GM12878 (cell line): ENCODE measurements at regions not wholly inside any gene's neighbourhood (a gene's known extent, or its start where the extent isn't known, plus 50 kb on each side); places are given as distances from the start of the nearest gene placed in this dataset.

Source experiments
- ATAC-seq: fragments of 200-7000 bp; cut with Tn5 transposase; 3 replicates; pipeline ENCODE4 v1.9.1; 2020; ENCODE audit warnings: mild to moderate bottlenecking, moderate library complexity
- BruUV-seq: library from RNA; stranded (reverse); fragments of 400-500 nt; replicated peaks from 2 replicates; lab custom pipeline; 2021; lab: Mats Ljungman, UMichigan
- CTCF ChIA-PET: fragments of 300-600 bp; sonication (Branson Sonifier 250); formaldehyde crosslinking; extraction: SDS; loops from one replicate; lab custom pipeline; 2021; ENCODE audit warnings: inconsistent platforms; lab: Yijun Ruan, JAX
- POLR2A ChIA-PET: fragments of 350-600 bp; formaldehyde crosslinking; extraction: SDS; loops from one replicate; lab custom pipeline; 2021; ENCODE audit warnings: inconsistent platforms; lab: Charles Lee
- RAD21 ChIA-PET: fragments of 300-600 bp; sonication (Branson Sonifier 250); formaldehyde crosslinking; loops from one replicate; lab custom pipeline; 2023; ENCODE audit warnings: antibody characterized with exemption; ENCODE audit not compliant: unreplicated experiment; lab: Charles Lee
- SMC1A ChIA-PET: fragments of 300-600 bp; sonication (Branson Sonifier 250); formaldehyde crosslinking; loops from one replicate; lab custom pipeline; 2023; ENCODE audit not compliant: unreplicated experiment, uncharacterized antibody; lab: Charles Lee
- DNase-seq: peaks from one replicate; pipeline ENCODE4 v3.0.0-alpha.2; 2011; ENCODE audit warnings: low read depth, low spot score
- FAIRE-seq: peaks from 3 replicates; lab custom pipeline; 2011; peaks lifted over from hg19 to GRCh38; lab: Jason Lieb, UNC
- H2AFZ ChIP-seq: 2 replicates; pipeline ENCODE4 v1.6.0; 2011; ENCODE audit warnings: low read depth, low read length, control low read depth; ENCODE audit not compliant: control insufficient read depth
- H3K27ac ChIP-seq: 2 replicates; pipeline ENCODE4 v1.5.1; 2011; ENCODE audit warnings: control low read depth; ENCODE audit not compliant: control insufficient read depth, insufficient read depth
- H3K27me3 ChIP-seq, 2 experiments: replicated peaks in 1 of 2; 2 replicates each; pipeline versions ENCODE4 v1.6.0 to v1.6.1; 2011; ENCODE audit warnings: low read length in 1 of 2; ENCODE audit not compliant: control insufficient read depth in 2 of 2, insufficient read depth in 2 of 2
- H3K36me3 ChIP-seq, 2 experiments: 2 replicates each; pipeline ENCODE4 v1.5.1; 2011; ENCODE audit warnings: low read length in 1 of 2; ENCODE audit not compliant: control insufficient read depth in 2 of 2, insufficient read depth in 2 of 2
- H3K4me1 ChIP-seq: 2 replicates; pipeline ENCODE4 v1.6.1; 2011; ENCODE audit warnings: mild to moderate bottlenecking, low read length, moderate library complexity, mixed read lengths; ENCODE audit not compliant: control insufficient read depth, insufficient read depth
- H3K4me2 ChIP-seq: 2 replicates; pipeline ENCODE4 v1.6.0; 2011; ENCODE audit warnings: control low read depth; ENCODE audit not compliant: control insufficient read depth, insufficient read depth
- H3K4me3 ChIP-seq: fragments of 200-600 bp; sonication (generic); 2 replicates; pipeline ENCODE4 v1.5.1; 2016
- H3K79me2 ChIP-seq: 2 replicates; pipeline ENCODE4 v1.6.0; 2011; ENCODE audit warnings: low read length; ENCODE audit not compliant: control insufficient read depth, insufficient read depth
- H3K9ac ChIP-seq: 2 replicates; pipeline ENCODE4 v1.8.0; 2011; ENCODE audit warnings: low read length, control low read depth, mixed read lengths; ENCODE audit not compliant: control insufficient read depth, insufficient read depth
- H3K9me3 ChIP-seq: replicated peaks from 3 replicates; pipeline ENCODE4 v1.5.1; 2011; ENCODE audit warnings: mild to moderate bottlenecking, low read length; ENCODE audit not compliant: control insufficient read depth, insufficient read depth
- H4K20me1 ChIP-seq: 2 replicates; pipeline ENCODE4 v1.6.0; 2011; ENCODE audit not compliant: control insufficient read depth, insufficient read depth
- CREM ChIP-seq: IDR thresholded peaks from 2 replicates; pipeline ENCODE4 v1.6.1; 2014; ENCODE audit warnings: antibody characterized with exemption, low read depth
- NFYA ChIP-seq: IDR thresholded peaks from 2 replicates; pipeline ENCODE4 v1.6.1; 2011; ENCODE audit warnings: low read depth, mild to moderate bottlenecking, low read length, improper control_type of control experiment, borderline replicate concordance
- PAX5 ChIP-seq: IDR thresholded peaks from 2 replicates; pipeline ENCODE4 v1.6.1; 2011; ENCODE audit warnings: low read depth, low read length, borderline replicate concordance
- SIX5 ChIP-seq: IDR thresholded peaks from 2 replicates; pipeline ENCODE4 v1.6.1; 2011; ENCODE audit warnings: mild to moderate bottlenecking, low read depth, low read length, moderate library complexity; ENCODE audit not compliant: severe bottlenecking
- SKIL ChIP-seq: fragments of 450-650 bp; IDR thresholded peaks from 2 replicates; pipeline ENCODE4 v1.6.1; 2017; ENCODE audit warnings: mild to moderate bottlenecking, low read depth, inconsistent platforms; ENCODE audit not compliant: poor library complexity, severe bottlenecking
- TCF12 ChIP-seq: IDR thresholded peaks from 2 replicates; pipeline ENCODE4 v1.6.1; 2011; ENCODE audit warnings: low read depth, mild to moderate bottlenecking, low read length
- WGBS: methylation state at CpG from one replicate; pipeline ENCODE4 v1.1.6; 2016; ENCODE audit warnings: low lambda C conversion rate; ENCODE audit not compliant: insufficient replicate concordance, insufficient coverage; ENCODE audit errors: missing lambda C conversion rate; 5-methylcytosine and 5-hydroxymethylcytosine counted together
- in situ Hi-C: fragments of 300-500 bp; cut with MboI; formaldehyde crosslinking; loops from 9 replicates; pipeline ENCODE4 v1.14.3; 2018; ENCODE audit warnings: mixed read lengths
- intact Hi-C: fragments of 100-400 bp; cut with micrococcal nuclease; formaldehyde crosslinking; loops from one replicate; pipeline ENCODE4 v1.14.2; 2022; ENCODE audit not compliant: unreplicated experiment
- TF ChIP-seq, protein P1 (sequence below): fragments of 450-650 bp; IDR thresholded peaks from 2 replicates; pipeline ENCODE4 v1.6.1; 2016; ENCODE audit warnings: mild to moderate bottlenecking
- TF ChIP-seq, protein P2 (sequence below): fragments of 450-650 bp; IDR thresholded peaks from 2 replicates; pipeline ENCODE4 v1.6.1; 2016; ENCODE audit warnings: mild to moderate bottlenecking

DNA sequence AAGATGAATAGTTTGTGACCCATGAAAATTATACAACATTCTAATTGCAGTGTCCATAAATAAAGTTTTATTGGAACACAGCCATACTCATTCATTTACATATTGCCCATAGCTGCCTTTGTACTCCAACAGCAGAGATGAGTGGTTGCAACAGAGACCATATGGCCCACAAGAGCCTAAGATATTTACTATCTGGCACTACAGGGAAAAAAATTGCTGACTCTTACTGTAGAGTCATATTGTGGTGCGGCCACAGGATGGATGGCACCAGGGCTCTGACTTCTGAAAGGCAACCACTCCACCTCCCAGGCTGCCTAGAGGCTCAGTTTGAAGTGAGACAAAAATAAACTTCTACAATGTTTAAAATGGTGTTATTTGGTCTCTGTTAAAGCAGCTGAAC is 404.0 kb upstream of the ATP5MC3 start:
- in situ Hi-C loops (no loop called here), intact Hi-C loops (no loop called here)
- Histone ChIP-seq H3K9ac (no peak overlapping the region), H2AFZ (no peak overlapping the region), H3K4me3 (no peak overlapping the region), H3K9me3 (no peaks in the 10 kb centered on the region; the same call in 2 of the 3 replicates), H3K27me3 (no peaks in the 10 kb centered on the region), H3K36me3 (no peaks in the 10 kb centered on the region), H3K4me2 (no peak overlapping the region), H3K27ac (no peak overlapping the region), H3K79me2 (no peaks in the 10 kb centered on the region), H3K4me1 (no peaks in the 10 kb centered on the region), H4K20me1 (no peaks in the 10 kb centered on the region)
- 32% methylated on average over 1 of the region's 1 CpG for WGBS
- ChIA-PET POLR2A (no interaction called here), SMC1A (interaction anchor here (2.0 kb wide), 1 partner anchor 11 kb away, joined by 4 read pairs; no protein-coding TSS in a partner anchor), CTCF (interaction anchor here (0.8 kb wide), 1 partner anchor 17 kb away, joined by 3 read pairs; no protein-coding TSS in a partner anchor), RAD21 (no interaction called here)
- no peak for DNase-seq
- ATAC-seq: no peak
- no peak for FAIRE-seq
- BruUV-seq: no TSS peak
- TF ChIP-seq CREM (no peak), SKIL (no peak), SIX5 (no peak), PAX5 (no peak), NFYA (no peak), TCF12 (no peak)
- TF ChIP-seq, protein P1, sequence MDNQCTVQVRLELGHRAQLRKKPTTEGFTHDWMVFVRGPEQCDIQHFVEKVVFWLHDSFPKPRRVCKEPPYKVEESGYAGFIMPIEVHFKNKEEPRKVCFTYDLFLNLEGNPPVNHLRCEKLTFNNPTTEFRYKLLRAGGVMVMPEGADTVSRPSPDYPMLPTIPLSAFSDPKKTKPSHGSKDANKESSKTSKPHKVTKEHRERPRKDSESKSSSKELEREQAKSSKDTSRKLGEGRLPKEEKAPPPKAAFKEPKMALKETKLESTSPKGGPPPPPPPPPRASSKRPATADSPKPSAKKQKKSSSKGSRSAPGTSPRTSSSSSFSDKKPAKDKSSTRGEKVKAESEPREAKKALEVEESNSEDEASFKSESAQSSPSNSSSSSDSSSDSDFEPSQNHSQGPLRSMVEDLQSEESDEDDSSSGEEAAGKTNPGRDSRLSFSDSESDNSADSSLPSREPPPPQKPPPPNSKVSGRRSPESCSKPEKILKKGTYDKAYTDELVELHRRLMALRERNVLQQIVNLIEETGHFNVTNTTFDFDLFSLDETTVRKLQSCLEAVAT: no peak
- TF ChIP-seq, protein P2, sequence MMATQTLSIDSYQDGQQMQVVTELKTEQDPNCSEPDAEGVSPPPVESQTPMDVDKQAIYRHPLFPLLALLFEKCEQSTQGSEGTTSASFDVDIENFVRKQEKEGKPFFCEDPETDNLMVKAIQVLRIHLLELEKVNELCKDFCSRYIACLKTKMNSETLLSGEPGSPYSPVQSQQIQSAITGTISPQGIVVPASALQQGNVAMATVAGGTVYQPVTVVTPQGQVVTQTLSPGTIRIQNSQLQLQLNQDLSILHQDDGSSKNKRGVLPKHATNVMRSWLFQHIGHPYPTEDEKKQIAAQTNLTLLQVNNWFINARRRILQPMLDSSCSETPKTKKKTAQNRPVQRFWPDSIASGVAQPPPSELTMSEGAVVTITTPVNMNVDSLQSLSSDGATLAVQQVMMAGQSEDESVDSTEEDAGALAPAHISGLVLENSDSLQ: no peak
